ENCODE measurements at regions not wholly inside any gene's neighbourhood (a gene's known extent, or its start where the extent isn't known, plus 50 kb on each side); places are given as distances from the start of the nearest gene placed in this dataset.

DNA sequence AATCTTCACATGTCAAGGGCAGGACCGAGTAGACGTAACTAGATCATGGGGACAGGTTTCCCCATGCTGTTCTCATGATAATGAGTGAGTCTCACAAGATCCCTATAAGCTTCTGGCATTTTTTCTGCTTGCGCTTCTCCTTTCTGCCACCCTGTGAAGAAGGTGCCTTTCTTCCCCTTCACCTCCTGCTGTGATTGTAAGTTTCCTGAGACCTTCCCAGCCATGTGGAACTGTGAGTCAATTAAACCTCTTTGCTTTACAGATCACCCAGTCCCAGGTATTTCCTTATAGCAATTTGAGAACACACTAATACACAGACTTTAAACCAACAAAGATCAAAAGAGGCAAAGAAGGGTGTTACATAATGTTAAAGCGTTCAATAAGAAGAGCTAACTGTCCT is 156.6 kb upstream of the UBE2E2 start:
- DNase-seq (ENCODE audit: low spot score), result no peak

DNA sequence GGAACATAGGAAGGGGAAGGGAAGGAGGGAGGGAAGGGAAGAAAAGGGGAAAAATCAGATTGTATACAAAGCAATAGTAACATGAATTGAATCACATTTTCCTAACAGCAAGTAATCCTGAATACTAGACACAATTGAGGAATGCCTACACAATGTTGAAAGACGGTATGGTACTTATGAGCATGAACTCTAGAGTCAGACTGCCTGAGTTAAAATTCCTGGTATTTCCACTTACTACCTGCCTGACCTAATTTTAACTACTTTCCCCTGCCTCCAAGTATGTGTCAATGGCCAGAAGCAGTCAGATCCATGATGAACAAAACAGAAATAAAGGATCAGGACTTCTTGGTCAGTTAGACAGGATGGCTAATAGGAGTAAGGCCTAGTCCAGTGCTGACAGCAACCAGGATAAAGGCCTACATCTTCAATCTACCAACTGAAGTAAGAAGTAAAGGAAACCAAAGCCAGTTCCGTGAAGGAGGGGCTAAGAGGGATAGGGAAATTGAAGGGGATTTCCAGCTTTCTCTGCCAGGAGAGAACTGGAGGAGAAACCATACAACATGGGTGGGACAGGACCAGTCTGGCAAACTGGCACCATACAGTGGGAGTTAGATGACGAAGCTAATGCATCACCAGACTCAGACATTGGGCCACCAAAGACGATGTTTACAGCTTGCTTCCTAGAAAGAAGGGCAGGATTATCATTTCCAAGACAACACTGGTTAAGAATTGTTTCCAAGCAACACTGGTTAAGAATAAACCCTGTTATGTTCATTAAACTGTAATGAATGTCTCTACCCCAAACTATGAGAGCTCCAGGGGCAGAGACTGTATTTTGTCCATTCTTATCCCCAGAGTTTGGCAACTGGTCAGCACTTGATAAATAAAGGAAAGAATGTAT is 151.6 kb upstream of the UBE2E2 start:
- DNase-seq (ENCODE audit: low spot score), result no peak

DNA sequence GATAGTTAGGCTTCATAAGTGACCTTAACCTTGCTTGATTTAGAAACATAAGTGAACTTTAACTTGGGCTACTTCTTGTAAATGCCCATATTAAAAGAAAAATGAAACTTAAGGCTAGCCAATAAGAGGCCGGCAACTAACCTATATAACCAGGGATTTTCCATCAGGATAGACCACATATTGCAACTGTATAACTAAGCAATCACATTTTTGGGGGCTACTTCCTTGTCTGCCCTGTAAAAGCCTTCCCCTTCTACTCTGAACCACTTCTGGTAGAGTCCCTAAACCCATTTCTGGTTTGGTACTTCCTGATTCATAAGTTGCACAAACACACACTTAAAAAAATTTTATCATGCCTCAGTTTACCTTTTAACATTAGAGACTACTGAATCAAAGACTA is 150.9 kb upstream of the UBE2E2 start:
- DNase-seq (ENCODE audit: low spot score), result no peak

DNA sequence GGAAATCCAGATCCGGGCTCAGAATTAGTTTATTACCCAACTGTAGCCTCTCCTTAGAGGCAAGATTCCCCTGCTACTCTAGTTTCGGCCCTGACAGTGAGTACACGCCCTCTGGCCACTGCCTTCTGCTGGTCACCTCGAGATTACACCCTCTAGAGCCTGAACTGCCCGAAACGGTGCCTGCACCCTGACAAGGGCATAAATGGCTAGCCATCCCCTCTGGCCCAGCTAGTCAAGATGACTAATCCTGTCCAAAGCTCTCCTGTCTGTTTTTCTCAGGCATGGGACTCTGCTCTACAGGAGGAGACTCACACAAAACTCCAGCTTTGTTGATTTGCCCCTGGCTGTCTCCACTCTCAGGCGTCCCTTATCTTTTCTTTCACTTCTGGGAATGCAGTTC is 150.5 kb upstream of the UBE2E2 start:
- DNase-seq (ENCODE audit: low spot score), result no peak

DNA sequence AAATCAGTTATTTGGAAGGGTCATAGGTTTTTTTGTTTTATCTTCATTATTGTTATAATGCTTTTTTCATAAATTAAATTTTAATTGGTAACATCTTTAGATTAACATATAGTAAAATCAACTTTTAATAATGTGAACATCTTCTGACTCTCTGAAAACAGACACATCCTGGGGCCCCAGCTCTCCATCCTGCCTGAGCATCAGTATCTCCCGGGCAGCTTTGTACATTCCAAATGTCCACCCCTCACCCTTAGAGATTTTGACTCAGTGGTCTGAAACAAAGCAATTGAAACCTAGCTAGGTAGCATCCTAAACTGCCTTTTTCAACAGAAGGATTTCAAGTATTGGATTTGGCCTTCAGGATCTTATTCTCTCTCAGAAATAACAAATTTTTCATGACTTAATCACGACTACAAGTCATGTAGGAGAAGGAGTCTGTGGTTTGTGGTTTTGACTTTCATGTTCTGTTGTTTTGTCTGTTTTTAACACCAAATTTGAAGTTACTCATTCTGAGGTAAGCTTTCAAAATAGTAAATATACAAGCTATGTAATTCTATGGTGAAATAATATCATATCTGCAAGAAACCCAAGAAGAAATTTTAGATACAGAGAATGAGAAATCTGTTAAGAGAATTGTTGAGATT is 147.3 kb upstream of the UBE2E2 start:
- DNase-seq (ENCODE audit: low spot score), result no peak

DNA sequence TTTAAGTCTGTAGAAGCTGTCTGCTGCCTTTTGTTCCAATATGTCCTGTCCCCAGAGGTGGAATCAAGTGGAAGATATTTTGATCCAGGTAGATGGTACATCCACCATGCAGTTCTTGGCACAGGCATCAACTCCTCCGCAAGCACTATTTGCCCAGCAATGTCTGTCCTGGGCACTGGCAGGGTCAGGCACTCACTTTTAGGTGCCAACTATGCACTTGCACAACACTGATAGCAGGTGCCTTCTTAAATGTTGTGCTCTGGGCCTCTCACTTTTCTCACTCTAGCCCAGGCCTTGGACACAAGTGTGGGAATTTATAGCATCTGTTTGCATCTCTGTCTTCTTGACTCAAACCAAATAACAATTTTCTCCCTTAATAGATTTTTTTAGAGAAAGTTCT is 140.5 kb upstream of the UBE2E2 start:
- DNase-seq (ENCODE audit: low spot score), result no peak

DNA sequence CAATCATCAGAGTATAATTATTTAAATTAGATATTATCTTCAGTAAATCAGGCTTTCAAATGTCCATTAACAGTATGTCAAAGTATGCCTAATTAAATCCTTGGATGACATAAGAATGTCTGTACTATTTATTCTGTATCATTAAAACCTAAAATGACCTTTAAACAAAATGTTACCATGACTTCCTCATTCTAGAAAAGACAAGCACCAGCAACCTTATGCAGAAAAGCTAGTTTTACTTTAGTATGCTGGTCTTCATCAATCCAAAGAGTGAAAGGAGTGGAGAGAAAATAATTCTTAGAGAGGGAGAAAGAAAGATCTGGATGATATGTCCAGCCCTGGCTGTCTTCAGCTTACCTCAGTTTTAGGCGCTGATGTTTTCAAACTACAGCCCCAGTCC is 140.1 kb upstream of the UBE2E2 start:
- no peak for DNase-seq (ENCODE audit: low spot score)

DNA sequence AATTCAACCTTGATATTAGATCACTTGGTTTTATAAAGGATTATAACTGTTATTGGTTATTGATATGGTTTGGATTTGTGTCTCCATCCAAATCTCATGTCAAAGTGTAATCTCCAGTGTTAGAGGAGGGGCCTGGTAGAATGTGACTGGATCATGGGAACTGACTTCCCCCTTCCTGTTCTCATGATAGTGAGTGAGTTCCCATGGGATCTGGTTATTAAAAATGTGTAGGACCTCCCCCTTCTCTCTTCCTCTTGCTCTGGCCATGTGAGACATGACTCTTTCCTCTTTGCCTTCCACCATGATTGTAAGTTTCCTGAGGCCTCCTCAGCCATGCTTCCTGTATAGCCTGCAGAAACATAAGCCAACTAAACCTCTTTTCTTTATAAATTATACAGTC is 136.0 kb upstream of the UBE2E2 start:
- DNase-seq (ENCODE audit: low spot score), result no peak

DNA sequence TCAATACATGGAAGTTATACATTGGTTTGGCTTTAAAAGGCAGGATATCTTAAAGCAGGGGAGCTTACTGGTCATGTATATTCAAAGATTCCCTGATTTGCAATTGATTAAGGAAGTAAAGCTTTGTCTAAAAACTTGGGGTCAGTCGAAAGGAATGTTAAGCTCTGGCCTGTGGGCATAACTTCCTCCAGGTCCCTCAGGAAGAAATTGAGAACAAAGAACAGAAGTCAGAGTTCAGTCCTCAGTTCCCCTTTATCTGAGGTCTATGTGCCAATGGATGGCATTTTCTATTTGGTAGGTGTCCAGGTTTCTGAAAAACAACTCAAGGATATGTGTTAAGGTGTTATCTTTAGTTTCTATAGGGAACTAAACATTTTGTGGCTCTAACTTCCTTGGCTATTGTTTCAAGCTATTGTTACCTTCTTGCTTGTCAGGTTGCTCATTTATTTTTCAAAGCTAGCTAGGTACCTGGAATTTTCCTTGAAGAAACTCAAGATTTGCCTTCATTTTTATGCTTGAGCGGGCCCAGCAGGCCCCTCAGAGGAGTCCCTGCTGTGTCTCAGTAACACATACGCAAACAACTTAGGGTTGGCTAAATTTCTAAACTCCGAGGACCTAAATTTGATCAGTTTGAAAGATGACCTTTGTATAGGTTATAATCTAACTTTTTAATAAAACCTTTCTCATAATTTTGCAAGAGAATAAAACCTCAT is 135.0 kb upstream of the UBE2E2 start:
- DNase-seq (ENCODE audit: low spot score), result no peak

DNA sequence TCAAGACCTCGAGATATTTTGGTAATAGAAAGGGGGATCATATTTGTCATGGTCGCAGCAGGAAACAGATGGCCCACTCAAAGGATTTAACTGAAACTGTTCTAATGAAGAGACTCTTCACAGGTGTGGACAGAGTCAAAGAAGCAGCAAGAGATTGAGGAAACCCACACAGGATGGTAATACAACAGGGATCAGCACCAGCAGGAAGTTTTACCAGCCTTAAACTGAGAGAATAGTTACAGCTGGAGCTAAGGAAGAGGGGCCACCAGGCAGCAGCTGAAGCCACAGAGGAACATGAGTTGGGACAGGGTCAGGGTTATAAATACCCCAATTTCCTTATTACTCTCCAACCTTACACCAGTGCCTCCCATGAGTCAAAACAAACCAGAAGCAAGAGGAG is 131.8 kb upstream of the UBE2E2 start:
- DNase-seq (ENCODE audit: low spot score), result no peak

DNA sequence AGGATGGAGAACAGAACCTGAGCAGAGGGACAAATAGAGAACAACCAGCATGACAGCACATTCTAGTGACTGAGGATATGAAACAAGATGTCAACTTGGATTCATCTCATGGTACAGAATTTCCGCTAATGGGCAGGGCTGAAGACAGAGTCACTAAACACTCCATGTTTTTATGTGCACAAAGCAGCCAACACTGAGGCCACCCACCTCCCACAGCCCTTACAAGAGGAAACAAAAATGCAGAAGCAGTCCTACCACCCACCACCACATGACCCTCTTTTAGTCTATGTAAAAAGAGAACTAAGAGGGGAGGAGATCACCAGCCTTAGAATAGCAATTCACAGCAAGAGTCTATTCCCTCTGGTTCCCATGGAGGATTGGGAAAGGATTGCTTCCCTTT is 131.4 kb upstream of the UBE2E2 start:
- no peak for DNase-seq (ENCODE audit: low spot score)

DNA sequence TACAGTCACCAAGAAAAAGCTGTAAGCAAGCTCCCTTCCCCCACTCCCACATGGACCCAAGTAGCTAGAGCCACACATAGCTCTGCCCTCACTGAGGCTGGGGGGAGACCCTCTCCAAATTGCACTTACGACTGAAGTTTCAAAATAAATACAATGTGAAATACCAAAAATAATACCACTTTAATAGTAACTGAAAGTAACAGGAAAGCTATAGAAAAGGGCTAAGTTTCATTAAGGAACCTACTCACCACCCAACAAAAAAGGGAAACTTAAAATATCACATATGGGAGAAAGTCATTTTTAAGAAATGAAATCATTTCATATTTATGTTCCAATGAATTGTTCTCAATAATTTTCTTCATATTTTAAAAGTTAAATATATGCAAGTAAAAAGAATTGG is 130.4 kb upstream of the UBE2E2 start:
- DNase-seq (ENCODE audit: low spot score), result no peak

DNA sequence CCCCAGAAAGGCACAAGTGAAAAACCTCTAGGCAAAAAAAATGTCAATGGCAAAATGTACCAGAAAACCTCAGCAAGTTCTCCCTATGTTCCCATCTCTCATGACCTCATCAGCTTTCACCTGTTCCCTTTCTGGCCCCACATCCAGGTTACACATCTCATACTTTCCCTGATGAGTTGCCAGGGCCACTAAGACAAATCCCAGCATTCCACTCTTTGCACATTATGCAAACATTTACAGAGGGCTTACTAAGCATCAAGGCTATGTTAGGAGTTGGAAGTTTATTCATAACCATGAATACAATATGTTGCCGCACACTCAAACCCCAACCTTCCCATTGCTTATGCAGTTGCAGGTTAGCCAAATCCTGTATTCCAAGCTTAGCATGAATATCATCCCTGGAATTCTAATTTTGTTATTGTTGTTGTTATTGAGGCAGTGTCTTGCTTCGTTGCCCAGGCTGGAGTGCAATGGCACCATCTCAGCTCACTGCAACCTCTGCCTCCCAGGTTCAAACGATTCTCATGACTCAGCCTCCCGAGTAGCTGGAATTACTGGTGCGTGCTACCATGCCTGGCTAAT is 129.3 kb upstream of the UBE2E2 start:
- no peak for DNase-seq (ENCODE audit: low spot score)

DNA sequence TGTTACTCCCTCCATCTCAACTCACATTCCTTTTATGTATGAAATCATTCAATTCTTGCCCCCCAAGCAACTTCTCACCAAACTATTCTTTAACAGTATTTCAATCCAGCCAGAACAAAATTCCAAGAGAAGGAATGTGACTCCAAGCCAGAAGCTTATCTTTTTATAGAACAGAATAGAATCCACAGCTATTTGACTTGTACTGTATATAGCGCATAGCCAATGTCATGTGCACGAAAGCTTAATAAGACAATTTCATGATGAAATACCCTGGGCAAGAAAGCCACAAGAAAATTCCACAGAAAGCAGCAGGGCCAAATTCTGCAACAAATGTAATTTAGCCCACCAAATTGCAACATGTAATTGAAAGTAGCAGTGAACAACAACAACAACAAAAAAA is 127.6 kb upstream of the UBE2E2 start:
- no peak for DNase-seq (ENCODE audit: low spot score)

DNA sequence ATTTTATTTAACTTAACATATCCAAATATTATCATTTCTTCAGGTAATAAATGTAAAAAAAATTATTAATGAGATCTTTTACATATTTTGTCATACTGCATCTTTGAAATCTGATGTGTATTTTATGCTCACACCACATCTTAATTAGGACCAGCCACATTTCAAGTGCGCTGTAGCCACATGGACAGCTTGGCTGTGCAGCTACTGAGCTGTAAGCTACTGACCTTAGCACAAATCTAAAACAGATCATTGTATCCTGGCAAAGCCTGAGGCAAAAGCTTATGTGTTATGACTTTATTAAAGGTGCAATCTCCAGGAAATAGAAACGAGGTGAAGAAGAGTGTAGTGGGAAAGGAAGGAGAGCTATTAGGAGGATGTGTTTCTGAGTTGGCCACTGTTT is 126.7 kb upstream of the UBE2E2 start:
- DNase-seq (ENCODE audit: low spot score), result no peak

DNA sequence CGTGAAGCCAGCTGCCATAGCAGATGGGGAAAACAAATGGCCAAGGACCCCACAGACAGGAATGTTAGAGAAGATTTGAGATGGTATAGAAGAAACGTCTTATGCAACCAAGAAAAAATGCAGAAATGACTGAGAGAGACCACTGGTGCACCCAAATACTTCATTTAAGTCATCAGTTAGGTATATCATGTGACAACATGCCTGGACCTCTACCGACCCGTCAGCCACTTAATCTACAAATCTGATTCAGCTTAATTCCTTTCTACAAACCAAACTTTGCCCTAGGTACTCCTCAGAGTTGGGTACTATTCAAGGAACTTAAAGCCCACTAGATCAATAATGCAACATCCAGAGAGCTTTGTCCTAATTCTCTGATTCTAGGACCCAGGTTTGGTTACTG is 126.0 kb upstream of the UBE2E2 start:
- DNase-seq (ENCODE audit: low spot score), result no peak

DNA sequence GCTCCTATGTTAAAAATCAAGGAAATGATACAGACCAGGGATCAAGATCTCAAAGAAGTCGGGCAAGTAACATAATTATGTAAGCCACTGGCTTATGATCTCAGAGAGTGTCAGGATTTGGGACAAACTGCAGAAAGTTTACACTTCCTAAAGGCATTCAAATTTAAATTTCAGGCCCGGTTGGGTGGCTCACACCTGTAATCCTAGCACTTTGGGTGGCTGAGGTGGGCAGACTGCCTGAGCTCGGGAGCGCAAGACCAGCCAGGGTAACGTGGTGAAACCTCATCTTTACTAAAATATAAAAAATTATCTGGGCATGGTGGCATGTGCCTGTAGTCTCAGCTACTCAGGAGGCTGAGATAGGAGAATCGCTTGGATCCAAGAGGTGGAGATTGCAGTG is 124.4 kb upstream of the UBE2E2 start:
- no peak for DNase-seq (ENCODE audit: low spot score)

DNA sequence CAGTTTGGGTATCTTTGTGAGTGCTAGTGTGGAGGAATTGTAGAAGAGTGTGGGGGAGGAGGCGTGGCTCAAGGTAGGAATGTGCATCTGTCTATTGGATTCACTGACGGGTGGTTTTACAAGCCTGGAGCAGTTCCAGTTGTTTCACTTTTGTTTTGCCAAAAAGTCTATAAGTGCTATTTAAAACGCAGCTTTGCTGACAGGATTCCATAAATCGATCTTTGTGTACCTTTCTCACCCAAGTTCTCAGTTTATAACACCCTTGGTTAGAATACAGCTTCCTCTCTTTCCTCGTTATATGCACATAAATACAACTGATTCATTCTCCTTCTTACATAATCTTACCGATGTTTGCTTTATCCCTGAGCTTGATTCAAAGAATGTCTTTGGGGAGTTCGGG is 123.2 kb upstream of the UBE2E2 start:
- DNase-seq (ENCODE audit: low spot score), result no peak

DNA sequence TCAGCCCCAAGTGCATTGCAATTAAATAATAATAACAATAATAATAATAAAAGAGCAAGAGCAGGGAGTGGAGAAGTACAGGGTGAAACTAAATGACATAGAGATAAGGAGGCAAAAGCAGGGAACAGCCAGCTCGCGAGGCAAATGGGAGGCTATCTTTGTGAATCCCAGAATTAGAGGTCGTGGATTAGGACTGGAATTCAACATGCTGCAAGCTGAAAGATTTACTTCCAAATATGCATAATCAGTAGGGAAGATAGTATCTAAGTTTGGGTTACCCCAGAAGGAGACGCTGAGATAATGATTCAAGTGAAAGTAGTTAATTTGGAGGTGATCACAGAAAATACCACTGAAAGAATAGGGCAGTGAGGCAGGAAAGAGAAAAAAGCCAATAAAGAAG is 119.4 kb upstream of the UBE2E2 start:
- no peak for DNase-seq (ENCODE audit: low spot score)

DNA sequence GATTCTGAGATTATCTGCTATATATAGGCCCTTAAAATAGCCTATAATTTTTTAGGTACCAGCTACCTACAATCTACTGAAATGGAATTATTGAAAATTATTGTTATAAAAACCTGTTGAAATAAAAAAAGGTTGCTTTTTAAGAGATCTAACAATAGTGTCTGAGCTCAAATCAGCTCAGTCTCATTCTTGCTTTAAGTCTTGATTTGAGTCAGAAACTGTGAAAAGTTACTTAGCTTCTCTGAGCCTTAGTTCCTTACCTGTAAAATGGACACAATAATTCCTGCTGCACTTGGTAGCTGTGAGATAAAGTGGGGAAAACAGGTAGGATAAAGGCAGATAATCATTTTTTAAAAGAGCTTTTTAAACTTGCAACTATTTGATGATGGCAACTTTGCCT is 118.8 kb upstream of the UBE2E2 start:
- DNase-seq (ENCODE audit: low spot score), result no peak

DNA sequence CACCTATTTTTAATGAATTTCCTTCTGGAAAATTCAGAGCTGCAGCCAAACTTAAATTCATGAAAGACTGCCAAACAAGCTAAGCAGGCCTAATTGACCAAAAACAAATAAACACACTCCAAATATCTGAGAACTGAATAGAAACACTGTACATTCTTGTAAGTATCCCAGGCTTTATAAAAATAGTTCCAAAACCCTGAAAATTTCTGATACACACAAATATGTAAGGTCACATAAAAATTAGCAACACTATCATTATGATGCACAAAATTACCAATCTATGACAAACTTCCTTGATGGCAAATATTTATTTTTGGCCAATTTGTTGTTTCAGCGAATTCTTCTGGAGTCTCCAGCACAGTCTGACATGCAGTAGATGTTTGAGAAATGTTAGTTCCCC is 117.9 kb upstream of the UBE2E2 start:
- DNase-seq (ENCODE audit: low spot score), result no peak

DNA sequence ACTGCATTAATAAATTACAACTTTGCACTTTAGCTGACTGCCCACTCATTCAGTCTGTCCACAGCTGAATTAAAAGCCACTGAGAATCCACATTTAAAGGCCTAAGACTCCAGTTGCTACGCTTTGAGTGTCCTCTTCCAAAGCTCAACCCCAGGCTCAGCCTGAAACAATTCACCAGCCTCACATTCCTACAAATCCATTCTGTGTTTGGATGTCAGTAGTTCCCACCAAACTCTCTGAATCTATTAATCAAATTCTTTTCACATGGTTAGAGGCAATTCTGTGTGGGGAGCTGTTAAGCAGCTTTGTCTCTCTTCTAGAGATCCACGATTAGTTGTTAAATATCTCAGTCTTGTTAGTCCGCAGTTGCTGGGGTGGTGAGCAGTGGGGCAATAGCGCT is 116.8 kb upstream of the UBE2E2 start:
- no peak for DNase-seq (ENCODE audit: low spot score)

Data from SK-N-DZ (cell line).